ENCODE measurements at regions not wholly inside any gene's neighbourhood (a gene's known extent, or its start where the extent isn't known, plus 50 kb on each side); places are given as distances from the start of the nearest gene placed in this dataset.

DNA sequence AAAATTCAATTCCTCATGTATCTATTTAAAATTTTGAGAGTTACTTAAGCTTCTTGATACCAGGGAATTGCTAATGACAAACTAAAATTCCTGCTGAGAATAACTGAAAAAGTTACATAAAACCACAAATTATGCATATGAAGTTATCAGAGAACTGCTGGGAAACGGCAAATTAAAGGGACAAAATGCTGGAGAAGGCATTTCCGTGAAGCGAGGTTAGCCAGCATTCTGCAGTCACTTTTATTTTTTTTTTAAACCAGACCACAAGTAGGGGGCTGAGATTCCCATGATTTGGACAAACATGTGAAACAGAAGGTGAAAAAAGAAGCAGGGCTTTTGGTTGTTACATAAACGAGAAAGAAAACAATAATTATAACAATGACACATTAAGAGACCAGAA, 737.6 kb upstream of the CHRM3 start:
- no peak for TF ChIP-seq ZNF311 (tag by site-specific recombination; IDR thresholded peaks at IDR 0.05; ENCODE audit: borderline replicate concordance)
- TF ChIP-seq ZNF341 (tag by site-specific recombination; IDR thresholded peaks at IDR 0.05; ENCODE audit: low read depth): no peak
- no peak for TF ChIP-seq SCRT2 (tag by site-specific recombination; IDR thresholded peaks at IDR 0.05)
- TF ChIP-seq, protein P1, sequence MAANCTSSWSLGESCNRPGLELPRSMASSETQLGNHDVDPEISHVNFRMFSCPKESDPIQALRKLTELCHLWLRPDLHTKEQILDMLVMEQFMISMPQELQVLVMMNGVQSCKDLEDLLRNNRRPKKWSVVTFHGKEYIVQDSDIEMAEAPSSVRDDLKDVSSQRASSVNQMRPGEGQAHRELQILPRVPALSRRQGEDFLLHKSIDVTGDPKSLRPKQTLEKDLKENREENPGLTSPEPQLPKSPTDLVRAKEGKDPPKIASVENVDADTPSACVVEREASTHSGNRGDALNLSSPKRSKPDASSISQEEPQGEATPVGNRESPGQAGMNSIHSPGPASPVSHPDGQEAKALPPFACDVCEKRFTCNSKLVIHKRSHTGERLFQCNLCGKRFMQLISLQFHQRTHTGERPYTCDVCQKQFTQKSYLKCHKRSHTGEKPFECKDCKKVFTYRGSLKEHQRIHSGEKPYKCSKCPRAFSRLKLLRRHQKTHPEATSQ (tag by site-specific recombination; IDR thresholded peaks at IDR 0.05): no peak
- no peak for TF ChIP-seq ZNF366 (tag by site-specific recombination; conservative IDR thresholded peaks at IDR 0.05)
- TF ChIP-seq, protein P2, sequence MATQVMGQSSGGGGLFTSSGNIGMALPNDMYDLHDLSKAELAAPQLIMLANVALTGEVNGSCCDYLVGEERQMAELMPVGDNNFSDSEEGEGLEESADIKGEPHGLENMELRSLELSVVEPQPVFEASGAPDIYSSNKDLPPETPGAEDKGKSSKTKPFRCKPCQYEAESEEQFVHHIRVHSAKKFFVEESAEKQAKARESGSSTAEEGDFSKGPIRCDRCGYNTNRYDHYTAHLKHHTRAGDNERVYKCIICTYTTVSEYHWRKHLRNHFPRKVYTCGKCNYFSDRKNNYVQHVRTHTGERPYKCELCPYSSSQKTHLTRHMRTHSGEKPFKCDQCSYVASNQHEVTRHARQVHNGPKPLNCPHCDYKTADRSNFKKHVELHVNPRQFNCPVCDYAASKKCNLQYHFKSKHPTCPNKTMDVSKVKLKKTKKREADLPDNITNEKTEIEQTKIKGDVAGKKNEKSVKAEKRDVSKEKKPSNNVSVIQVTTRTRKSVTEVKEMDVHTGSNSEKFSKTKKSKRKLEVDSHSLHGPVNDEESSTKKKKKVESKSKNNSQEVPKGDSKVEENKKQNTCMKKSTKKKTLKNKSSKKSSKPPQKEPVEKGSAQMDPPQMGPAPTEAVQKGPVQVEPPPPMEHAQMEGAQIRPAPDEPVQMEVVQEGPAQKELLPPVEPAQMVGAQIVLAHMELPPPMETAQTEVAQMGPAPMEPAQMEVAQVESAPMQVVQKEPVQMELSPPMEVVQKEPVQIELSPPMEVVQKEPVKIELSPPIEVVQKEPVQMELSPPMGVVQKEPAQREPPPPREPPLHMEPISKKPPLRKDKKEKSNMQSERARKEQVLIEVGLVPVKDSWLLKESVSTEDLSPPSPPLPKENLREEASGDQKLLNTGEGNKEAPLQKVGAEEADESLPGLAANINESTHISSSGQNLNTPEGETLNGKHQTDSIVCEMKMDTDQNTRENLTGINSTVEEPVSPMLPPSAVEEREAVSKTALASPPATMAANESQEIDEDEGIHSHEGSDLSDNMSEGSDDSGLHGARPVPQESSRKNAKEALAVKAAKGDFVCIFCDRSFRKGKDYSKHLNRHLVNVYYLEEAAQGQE (tag by site-specific recombination; IDR thresholded peaks at IDR 0.05): no peak
- TF ChIP-seq KLF9 (tag by site-specific recombination; IDR thresholded peaks at IDR 0.05; ENCODE audit: low read depth): no peak
- TF ChIP-seq OSR2 (tag by site-specific recombination; IDR thresholded peaks at IDR 0.05): no peak
- TF ChIP-seq MEIS1 (CRISPR knock-in tag; IDR thresholded peaks at IDR 0.05; ENCODE audit: borderline replicate concordance): no peak
- TF ChIP-seq ZNF2 (tag by site-specific recombination; IDR thresholded peaks at IDR 0.05): no peak
- TF ChIP-seq RBAK (tag by site-specific recombination; IDR thresholded peaks at IDR 0.05): no peak
- TF ChIP-seq ZNF501 (tag by site-specific recombination; IDR thresholded peaks at IDR 0.05): no peak
- TF ChIP-seq, protein P3, sequence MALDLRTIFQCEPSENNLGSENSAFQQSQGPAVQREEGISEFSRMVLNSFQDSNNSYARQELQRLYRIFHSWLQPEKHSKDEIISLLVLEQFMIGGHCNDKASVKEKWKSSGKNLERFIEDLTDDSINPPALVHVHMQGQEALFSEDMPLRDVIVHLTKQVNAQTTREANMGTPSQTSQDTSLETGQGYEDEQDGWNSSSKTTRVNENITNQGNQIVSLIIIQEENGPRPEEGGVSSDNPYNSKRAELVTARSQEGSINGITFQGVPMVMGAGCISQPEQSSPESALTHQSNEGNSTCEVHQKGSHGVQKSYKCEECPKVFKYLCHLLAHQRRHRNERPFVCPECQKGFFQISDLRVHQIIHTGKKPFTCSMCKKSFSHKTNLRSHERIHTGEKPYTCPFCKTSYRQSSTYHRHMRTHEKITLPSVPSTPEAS (tag by site-specific recombination; IDR thresholded peaks at IDR 0.05): no peak
- no peak for TF ChIP-seq ZNF324 (tag by site-specific recombination; IDR thresholded peaks at IDR 0.05)
- no peak for TF ChIP-seq ZNF354C (tag by site-specific recombination; IDR thresholded peaks at IDR 0.05; ENCODE audit: borderline replicate concordance, low read depth)
- Histone ChIP-seq H3K4me3 (ENCODE audit: low read depth, low read length) (no peak overlapping the region), H3K27ac (ENCODE audit: extremely low read depth, low read depth, low read length) (no peak overlapping the region), H3K9me3 (ENCODE audit: control insufficient read depth, insufficient read depth, low read depth, low read length) (no peaks in the 10 kb centered on the region), H3K4me1 (ENCODE audit: control insufficient read depth, insufficient read depth, low read length) (no peaks in the 10 kb centered on the region), H3K36me3 (ENCODE audit: control insufficient read depth in 2 of 2, insufficient read depth in 1 of 2, low read length in 2 of 2) (no peaks in the 10 kb centered on the region)
- CTCF ChIA-PET: no interaction called here
- POLR2A ChIA-PET: no interaction called here

DNA sequence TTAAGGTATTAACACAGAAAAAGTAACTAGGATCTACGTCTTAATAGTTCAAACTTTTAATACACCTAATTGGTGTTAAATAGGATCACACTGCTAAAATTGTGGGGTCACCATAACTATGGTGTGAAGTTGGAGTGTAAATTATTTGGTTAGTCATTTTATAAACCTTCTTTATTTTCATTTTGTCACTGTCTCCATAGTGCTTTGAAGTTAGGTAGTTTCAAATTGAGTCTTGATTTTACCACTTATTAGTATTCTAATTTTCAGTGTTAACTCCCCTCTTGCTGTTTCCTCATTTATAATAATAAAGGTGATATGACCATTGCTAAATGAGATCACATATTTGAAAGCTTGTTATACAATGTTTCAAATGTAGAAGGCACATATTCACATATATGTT, 738.1 kb upstream of the CHRM3 start:
- no peak overlapping the region for H3K27ac ChIP-seq (ENCODE audit: extremely low read depth, low read depth, low read length)
- H3K9me3 ChIP-seq (ENCODE audit: control insufficient read depth, insufficient read depth, low read depth, low read length): no peaks in the 10 kb centered on the region
- H3K4me3 ChIP-seq (ENCODE audit: low read depth, low read length): no peak overlapping the region
- no peaks in the 10 kb centered on the region for H3K4me1 ChIP-seq (ENCODE audit: control insufficient read depth, insufficient read depth, low read length)
- ChIA-PET CTCF (no interaction called here), POLR2A (no interaction called here)
- H3K36me3 ChIP-seq (ENCODE audit: control insufficient read depth in 2 of 2, insufficient read depth in 1 of 2, low read length in 2 of 2): no peaks in the 10 kb centered on the region
- TF ChIP-seq ZNF48 (tag by site-specific recombination; IDR thresholded peaks at IDR 0.05): no peak
- TF ChIP-seq ZBTB8A (tag by site-specific recombination; IDR thresholded peaks at IDR 0.05): no peak
- no peak for TF ChIP-seq ZNF223 (tag by site-specific recombination; IDR thresholded peaks at IDR 0.05)
- no peak for TF ChIP-seq ZNF677 (tag by site-specific recombination; IDR thresholded peaks at IDR 0.05)
- TF ChIP-seq ZNF324 (tag by site-specific recombination; IDR thresholded peaks at IDR 0.05): no peak
- TF ChIP-seq KLF16 (tag by site-specific recombination; IDR thresholded peaks at IDR 0.05): no peak
- no peak for TF ChIP-seq ZNF311 (tag by site-specific recombination; IDR thresholded peaks at IDR 0.05; ENCODE audit: borderline replicate concordance)
- TF ChIP-seq TCF7L2 (IDR thresholded peaks at IDR 0.05; ENCODE audit: borderline replicate concordance, low read depth, low read length): no peak
- TF ChIP-seq ZNF555 (tag by site-specific recombination; conservative IDR thresholded peaks at IDR 0.05): no peak
- TF ChIP-seq ZNF404 (tag by site-specific recombination; IDR thresholded peaks at IDR 0.05): no peak
- no peak for TF ChIP-seq ZNF747 (tag by site-specific recombination; IDR thresholded peaks at IDR 0.05)
- TF ChIP-seq, protein P4, sequence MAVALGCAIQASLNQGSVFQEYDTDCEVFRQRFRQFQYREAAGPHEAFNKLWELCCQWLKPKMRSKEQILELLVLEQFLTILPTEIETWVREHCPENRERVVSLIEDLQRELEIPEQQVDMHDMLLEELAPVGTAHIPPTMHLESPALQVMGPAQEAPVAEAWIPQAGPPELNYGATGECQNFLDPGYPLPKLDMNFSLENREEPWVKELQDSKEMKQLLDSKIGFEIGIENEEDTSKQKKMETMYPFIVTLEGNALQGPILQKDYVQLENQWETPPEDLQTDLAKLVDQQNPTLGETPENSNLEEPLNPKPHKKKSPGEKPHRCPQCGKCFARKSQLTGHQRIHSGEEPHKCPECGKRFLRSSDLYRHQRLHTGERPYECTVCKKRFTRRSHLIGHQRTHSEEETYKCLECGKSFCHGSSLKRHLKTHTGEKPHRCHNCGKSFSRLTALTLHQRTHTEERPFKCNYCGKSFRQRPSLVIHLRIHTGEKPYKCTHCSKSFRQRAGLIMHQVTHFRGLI (tag by site-specific recombination; IDR thresholded peaks at IDR 0.05): no peak
- no peak for TF ChIP-seq ZNF791 (tag by site-specific recombination; IDR thresholded peaks at IDR 0.05)
- no peak for TF ChIP-seq YY1 (tag by site-specific recombination; IDR thresholded peaks at IDR 0.05)
- TF ChIP-seq ZNF239 (tag by site-specific recombination; IDR thresholded peaks at IDR 0.05): no peak
